Mesendoderm (in vitro differentiated cells): ENCODE measurements at regions not wholly inside any gene's neighbourhood (a gene's known extent, or its start where the extent isn't known, plus 50 kb on each side); places are given as distances from the start of the nearest gene placed in this dataset.

ENCODE experiments used
- DNase-seq: peaks from one replicate; pipeline ENCODE4 v3.0.0; 2013
- H2AK5ac ChIP-seq: 2 replicates; pipeline ENCODE4 v1.6.1; 2013; ENCODE audit warnings: low read length, inconsistent platforms
- H2BK120ac ChIP-seq: 2 replicates; pipeline ENCODE4 v1.6.1; 2013; ENCODE audit warnings: low read depth, mild to moderate bottlenecking, low read length, moderate library complexity, mixed read lengths
- H2BK15ac ChIP-seq: replicated peaks from 2 replicates; pipeline ENCODE4 v1.6.1; 2013; ENCODE audit warnings: low read depth, mild to moderate bottlenecking, moderate library complexity
- H2BK5ac ChIP-seq: 2 replicates; pipeline ENCODE4 v1.6.1; 2013; ENCODE audit warnings: low read length, inconsistent platforms
- H3K18ac ChIP-seq: 2 replicates; pipeline ENCODE4 v1.6.1; 2013; ENCODE audit warnings: mild to moderate bottlenecking, low read length, mixed read lengths
- H3K23ac ChIP-seq: one replicate; pipeline ENCODE4 v1.6.1; 2013; ENCODE audit warnings: low read length
- H3K27ac ChIP-seq: 2 replicates; pipeline ENCODE4 v1.5.1; 2013; ENCODE audit warnings: low read depth, mild to moderate bottlenecking, inconsistent platforms, low read length, moderate library complexity
- H3K27me3 ChIP-seq: 2 replicates; pipeline ENCODE4 v1.6.1; 2013; ENCODE audit warnings: low read length, control low read depth, mild to moderate bottlenecking, inconsistent platforms; ENCODE audit not compliant: insufficient read depth, poor library complexity
- H3K36me3 ChIP-seq: 2 replicates; pipeline ENCODE4 v1.6.1; 2013; ENCODE audit warnings: low read length, inconsistent platforms; ENCODE audit not compliant: control insufficient read depth, insufficient read depth
- H3K4ac ChIP-seq: one replicate; pipeline ENCODE4 v1.6.1; 2013; ENCODE audit warnings: low read depth, mild to moderate bottlenecking, low read length, moderate library complexity
- H3K4me1 ChIP-seq: 2 replicates; pipeline ENCODE4 v1.6.1; 2013; ENCODE audit warnings: low read depth, low read length, inconsistent platforms; ENCODE audit not compliant: control insufficient read depth
- H3K4me2 ChIP-seq: 2 replicates; pipeline ENCODE4 v1.6.1; 2013; ENCODE audit warnings: low read length
- H3K4me3 ChIP-seq: 2 replicates; pipeline ENCODE4 v1.5.1; 2013; ENCODE audit warnings: mild to moderate bottlenecking, low read length
- H3K56ac ChIP-seq: one replicate; pipeline ENCODE4 v1.6.1; 2013; ENCODE audit warnings: low read length
- H3K79me1 ChIP-seq: 2 replicates; pipeline ENCODE4 v1.6.1; 2013; ENCODE audit warnings: low read length, inconsistent platforms
- H3K79me2 ChIP-seq: 2 replicates; pipeline ENCODE4 v1.6.1; 2013; ENCODE audit warnings: mild to moderate bottlenecking, low read length; ENCODE audit not compliant: control insufficient read depth, insufficient read depth
- H3K9ac ChIP-seq: 2 replicates; pipeline ENCODE4 v1.6.1; 2013; ENCODE audit warnings: low read length, inconsistent platforms
- H4K5ac ChIP-seq: one replicate; pipeline ENCODE4 v1.6.1; 2013; ENCODE audit warnings: low read length
- H4K8ac ChIP-seq: one replicate; pipeline ENCODE4 v1.6.1; 2013; ENCODE audit warnings: low read depth, mild to moderate bottlenecking, control low read depth, low read length, moderate library complexity
- WGBS: extraction: QIAGEN DNeasy Blood & Tissue Kit; methylation state at CpG from one replicate; pipeline ENCODE4 v1.1.7; 2013; ENCODE audit warnings: low lambda C conversion rate, missing lambda C conversion rate; ENCODE audit not compliant: insufficient coverage; ENCODE audit errors: extremely low coverage; 5-methylcytosine and 5-hydroxymethylcytosine counted together

GRCh38 chr9:12502520-12502919 is 190.7 kb upstream of the TYRP1 start:
- H4K8ac ChIP-seq: no peak overlapping the region
- no peak overlapping the region for H2BK120ac ChIP-seq
- no peak overlapping the region for H3K4ac ChIP-seq
- H3K56ac ChIP-seq: no peak overlapping the region
- H3K79me2 ChIP-seq: no peaks in the 10 kb centered on the region
- no peak overlapping the region for H3K4me2 ChIP-seq
- no peak for DNase-seq
- no peak overlapping the region for H3K4me3 ChIP-seq
- WGBS: no CpG with 5 or more reads among the region's 4 CpGs
- no peak overlapping the region for H2BK5ac ChIP-seq
- no peaks in the 10 kb centered on the region for H3K4me1 ChIP-seq
- H2AK5ac ChIP-seq: no peak overlapping the region
- H3K27ac ChIP-seq: no peak overlapping the region
- no peak overlapping the region for H3K23ac ChIP-seq
- no peaks in the 10 kb centered on the region for H3K79me1 ChIP-seq
- no peak overlapping the region for H2BK15ac ChIP-seq
- no peaks in the 10 kb centered on the region for H3K36me3 ChIP-seq
- H4K5ac ChIP-seq: no peak overlapping the region
- no peak overlapping the region for H3K9ac ChIP-seq
- H3K27me3 ChIP-seq: no peaks in the 10 kb centered on the region
- H3K18ac ChIP-seq: no peak overlapping the region

DNA sequence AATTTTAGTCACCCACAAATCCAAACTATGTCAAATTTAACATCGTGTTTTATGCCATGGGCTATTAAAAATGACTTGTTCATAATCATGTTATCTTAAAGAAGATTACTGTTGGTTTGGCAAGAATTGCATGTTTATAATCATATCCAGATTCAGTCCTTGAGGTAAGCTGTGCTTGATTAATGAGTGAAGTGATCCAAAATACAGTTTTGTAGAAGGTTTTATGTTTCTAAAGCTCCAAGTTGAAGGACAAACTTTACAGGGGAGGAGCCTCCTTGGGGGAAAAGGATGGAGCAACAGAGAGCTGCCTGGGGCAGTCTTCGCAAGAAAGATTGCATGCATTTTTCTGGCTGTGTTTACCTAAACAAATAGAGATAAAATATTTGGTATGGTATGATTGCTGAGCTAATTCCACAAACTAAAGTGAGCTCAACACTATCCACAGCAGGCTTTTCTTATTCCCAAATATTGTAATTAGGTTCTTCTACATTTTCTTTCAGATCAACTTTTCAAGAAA is 189.5 kb upstream of the TYRP1 start:
- Histone ChIP-seq H2BK120ac (no peak overlapping the region), H4K5ac (no peak overlapping the region), H2AK5ac (no peak overlapping the region), H2BK5ac (no peak overlapping the region), H3K79me1 (no peaks in the 10 kb centered on the region), H4K8ac (no peak overlapping the region), H3K36me3 (no peaks in the 10 kb centered on the region), H2BK15ac (no peak overlapping the region), H3K18ac (no peak overlapping the region), H3K4me1 (no peaks in the 10 kb centered on the region), H3K27ac (no peak overlapping the region), H3K79me2 (no peaks in the 10 kb centered on the region), H3K9ac (no peak overlapping the region), H3K23ac (no peak overlapping the region), H3K4me2 (no peak overlapping the region), H3K4me3 (no peak overlapping the region), H3K4ac (no peak overlapping the region), H3K27me3 (no peaks in the 10 kb centered on the region), H3K56ac (no peak overlapping the region)
- whole genome bisulfite sequencing: 100% methylated on average over 1 of the region's 2 CpGs
- peak; percentile 14 for DNase-seq

GRCh38 chr9:12510551-12510950 is 182.6 kb upstream of the TYRP1 start:
- no peak overlapping the region for H3K27ac ChIP-seq
- DNase-seq: no peak
- H3K18ac ChIP-seq: no peak overlapping the region
- H4K5ac ChIP-seq: no peak overlapping the region
- H2BK15ac ChIP-seq: no peak overlapping the region
- H3K4me2 ChIP-seq: no peak overlapping the region
- no peak overlapping the region for H3K23ac ChIP-seq
- H3K79me1 ChIP-seq: no peaks in the 10 kb centered on the region
- no peaks in the 10 kb centered on the region for H3K36me3 ChIP-seq
- H3K4ac ChIP-seq: no peak overlapping the region
- no peak overlapping the region for H2AK5ac ChIP-seq
- H2BK120ac ChIP-seq: no peak overlapping the region
- no peak overlapping the region for H3K4me3 ChIP-seq
- no peak overlapping the region for H4K8ac ChIP-seq
- H3K56ac ChIP-seq: no peak overlapping the region
- no CpG with 5 or more reads among the region's 3 CpGs for WGBS
- no peaks in the 10 kb centered on the region for H3K79me2 ChIP-seq
- H3K27me3 ChIP-seq: no peaks in the 10 kb centered on the region
- H3K9ac ChIP-seq: no peak overlapping the region
- H3K4me1 ChIP-seq: no peaks in the 10 kb centered on the region
- no peak overlapping the region for H2BK5ac ChIP-seq

DNA sequence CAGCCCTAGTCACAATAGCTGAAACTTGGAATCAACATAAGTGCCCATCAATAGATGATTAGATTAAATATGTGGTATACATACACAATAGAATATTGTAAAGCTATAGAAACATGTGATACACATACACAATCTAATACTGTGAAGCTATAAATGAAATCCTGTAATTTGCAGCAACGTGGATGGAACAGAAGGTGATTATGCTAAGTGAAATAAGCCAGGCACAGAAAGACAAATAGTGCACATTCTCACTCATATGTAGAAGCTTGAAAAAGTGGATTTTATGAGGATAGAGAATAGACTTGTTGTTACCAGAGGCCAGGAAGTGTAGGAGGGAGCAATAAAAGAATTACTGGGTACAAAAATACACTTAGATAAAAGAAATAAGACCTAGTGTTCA is 181.5 kb upstream of the TYRP1 start:
- no peaks in the 10 kb centered on the region for H3K36me3 ChIP-seq
- H2BK5ac ChIP-seq: no peak overlapping the region
- H2BK120ac ChIP-seq: no peak overlapping the region
- WGBS: no CpG with 5 or more reads among the region's 1 CpG
- H3K4ac ChIP-seq: no peak overlapping the region
- no peaks in the 10 kb centered on the region for H3K4me1 ChIP-seq
- no peak overlapping the region for H3K9ac ChIP-seq
- H2BK15ac ChIP-seq: no peak overlapping the region
- H4K8ac ChIP-seq: no peak overlapping the region
- no peaks in the 10 kb centered on the region for H3K79me1 ChIP-seq
- H3K56ac ChIP-seq: no peak overlapping the region
- H3K18ac ChIP-seq: no peak overlapping the region
- no peak overlapping the region for H2AK5ac ChIP-seq
- H3K23ac ChIP-seq: no peak overlapping the region
- no peaks in the 10 kb centered on the region for H3K79me2 ChIP-seq
- H4K5ac ChIP-seq: no peak overlapping the region
- no peak overlapping the region for H3K4me3 ChIP-seq
- DNase-seq: no peak
- no peak overlapping the region for H3K27ac ChIP-seq
- H3K4me2 ChIP-seq: no peak overlapping the region
- H3K27me3 ChIP-seq: no peaks in the 10 kb centered on the region

DNA sequence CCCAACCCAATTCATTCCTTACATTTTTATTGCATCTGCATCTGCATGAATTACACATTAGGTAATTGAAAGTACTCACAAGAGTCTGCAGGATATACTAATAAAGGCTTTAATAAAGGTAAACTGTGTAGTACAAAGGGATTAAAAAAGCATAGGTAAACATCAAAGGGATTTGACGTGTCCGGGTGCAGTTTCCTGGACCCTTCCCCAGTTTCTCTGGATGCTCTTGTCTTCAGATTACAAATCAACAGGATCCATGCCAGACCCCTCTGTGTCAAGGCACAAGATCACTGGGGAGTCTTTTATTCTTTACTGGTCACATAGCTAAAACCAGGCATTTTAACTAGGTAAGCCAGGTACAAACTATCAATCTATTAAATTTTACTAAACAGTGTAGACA is 177.2 kb upstream of the TYRP1 start:
- no peaks in the 10 kb centered on the region for H3K36me3 ChIP-seq

DNA sequence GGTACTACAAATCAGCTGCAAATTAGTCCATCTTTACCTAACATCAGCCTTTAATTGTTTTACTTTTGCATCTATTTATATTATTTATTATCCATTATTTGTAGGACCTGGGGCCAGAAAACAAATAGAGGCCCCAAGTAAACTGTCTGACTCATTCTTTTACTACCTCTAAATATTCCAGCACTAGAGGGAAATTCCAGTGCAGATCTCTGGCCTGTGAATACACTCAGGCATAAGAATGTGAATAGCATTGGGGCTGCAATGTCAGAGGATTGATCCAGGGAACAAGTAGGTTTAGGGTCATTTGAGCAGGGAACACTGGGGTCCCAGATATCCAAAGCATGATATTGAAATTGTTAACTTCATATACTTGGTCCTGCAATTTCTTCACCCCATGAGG is 176.6 kb upstream of the TYRP1 start:
- Histone ChIP-seq H3K23ac (no peak overlapping the region), H2BK15ac (no peak overlapping the region)

More for the DNA sequence above, 177.2 kb upstream of the TYRP1 start:
- H2AK5ac ChIP-seq: no peak overlapping the region
- H3K4me2 ChIP-seq: no peak overlapping the region
- no peaks in the 10 kb centered on the region for H3K4me1 ChIP-seq
- no peak overlapping the region for H3K18ac ChIP-seq
- H3K27ac ChIP-seq: no peak overlapping the region
- H3K56ac ChIP-seq: no peak overlapping the region
- WGBS: no CpG with 5 or more reads among the region's 2 CpGs
- H3K23ac ChIP-seq: no peak overlapping the region
- H2BK15ac ChIP-seq: no peak overlapping the region
- no peaks in the 10 kb centered on the region for H3K79me1 ChIP-seq
- DNase-seq: no peak
- H2BK120ac ChIP-seq: no peak overlapping the region
- no peak overlapping the region for H3K9ac ChIP-seq
- no peak overlapping the region for H2BK5ac ChIP-seq
- H3K4ac ChIP-seq: no peak overlapping the region
- H3K79me2 ChIP-seq: no peaks in the 10 kb centered on the region
- no peaks in the 10 kb centered on the region for H3K27me3 ChIP-seq
- no peak overlapping the region for H3K4me3 ChIP-seq
- no peak overlapping the region for H4K5ac ChIP-seq
- H4K8ac ChIP-seq: no peak overlapping the region

More for the DNA sequence above, 176.6 kb upstream of the TYRP1 start:
- Histone ChIP-seq H3K36me3 (no peaks in the 10 kb centered on the region), H4K5ac (no peak overlapping the region), H3K4me3 (no peak overlapping the region), H2BK120ac (no peak overlapping the region), H2AK5ac (no peak overlapping the region), H3K4ac (no peak overlapping the region), H3K79me2 (no peaks in the 10 kb centered on the region), H2BK5ac (no peak overlapping the region), H3K27me3 (no peaks in the 10 kb centered on the region), H3K56ac (no peak overlapping the region), H3K27ac (no peak overlapping the region), H3K18ac (no peak overlapping the region), H3K4me2 (no peak overlapping the region), H3K9ac (no peak overlapping the region), H4K8ac (no peak overlapping the region), H3K4me1 (no peaks in the 10 kb centered on the region), H3K79me1 (no peaks in the 10 kb centered on the region)
- DNase-seq: peak; percentile 40
